Myocyte (in vitro differentiated cells): ENCODE measurements at regions not wholly inside any gene's neighbourhood (a gene's known extent, or its start where the extent isn't known, plus 50 kb on each side); places are given as distances from the start of the nearest gene placed in this dataset.
"Not testable (repeated sequence)": the region's sequence is repeated elsewhere in the genome, so short reads cannot be mapped to it uniquely, and the experiment has no call there.

Experiments
- DNase-seq: peaks from one replicate; pipeline ENCODE4 v3.0.0-alpha.2; 2012; ENCODE audit warnings: low read depth

DNA sequence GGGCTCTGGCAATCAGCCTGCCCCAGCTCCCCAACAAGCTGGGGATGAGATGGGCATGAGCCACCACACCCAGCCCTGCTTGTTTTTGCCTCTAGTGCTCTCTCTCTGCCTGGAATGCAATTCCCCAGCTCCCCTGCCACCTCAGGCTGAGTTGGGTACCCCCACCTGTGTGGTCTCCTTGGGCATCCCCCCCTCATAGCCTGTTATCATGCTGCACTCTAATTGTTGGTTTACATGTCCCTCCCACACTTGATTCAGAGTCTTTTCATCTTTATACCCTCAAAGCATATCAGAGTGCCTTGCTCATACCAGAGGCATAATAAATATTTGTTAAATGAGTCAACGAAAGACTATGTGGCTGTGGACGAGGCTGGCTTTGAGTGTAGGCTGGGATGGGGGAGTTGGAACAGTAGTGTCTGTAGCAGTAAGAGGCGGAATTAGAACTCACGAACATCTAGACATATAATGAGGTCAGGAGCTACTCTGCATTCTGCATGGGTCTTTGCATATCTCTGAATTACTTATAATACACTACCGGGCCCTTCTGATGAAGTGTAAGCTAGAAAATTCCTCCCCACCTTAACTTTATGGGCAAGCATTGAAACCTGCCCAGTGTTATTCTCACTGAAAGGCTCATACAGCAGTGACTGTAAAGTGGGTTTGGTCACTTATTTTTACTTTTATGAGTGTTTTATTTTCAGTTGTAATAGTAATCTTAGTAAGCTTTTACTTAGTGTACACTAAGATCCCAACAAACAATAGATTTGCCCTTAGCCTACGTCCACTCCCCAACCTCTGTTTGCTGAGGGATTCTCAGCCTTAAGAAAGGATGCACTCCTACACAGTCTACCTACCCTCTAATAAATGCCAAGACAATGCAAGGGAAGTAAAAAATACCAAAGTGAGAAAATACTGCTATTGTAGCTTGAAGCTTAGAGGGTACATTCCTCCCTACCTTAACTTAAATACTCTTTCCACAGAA lies 58.7 kb downstream of the EDN1 start:
- peak; percentile 70 for DNase-seq

DNA sequence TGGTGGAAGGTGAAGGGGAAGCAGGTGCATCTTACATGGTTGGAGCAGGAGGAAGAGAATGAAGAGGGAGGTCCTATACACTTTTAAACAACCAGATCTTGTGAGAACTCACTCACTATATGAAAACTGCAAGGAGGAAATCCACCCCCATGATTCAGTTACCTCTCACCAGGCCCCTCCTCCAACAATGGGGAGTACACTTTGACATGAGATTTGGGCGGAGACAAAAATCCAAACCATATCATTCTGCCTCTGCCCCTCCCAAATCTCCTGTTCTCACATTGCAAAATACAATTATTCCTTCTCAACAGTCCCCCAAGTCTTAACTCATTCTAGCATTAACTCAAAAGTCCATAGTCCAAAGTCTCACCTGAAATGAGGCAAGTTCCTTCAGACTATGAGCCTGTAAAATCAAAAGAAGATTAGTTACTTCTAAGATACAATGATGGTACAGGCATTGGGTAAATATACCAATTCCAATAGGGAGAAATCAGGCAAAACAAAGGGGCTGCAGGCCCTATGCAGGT lies 60.5 kb downstream of the EDN1 start:
- DNase-seq = no peak

DNA sequence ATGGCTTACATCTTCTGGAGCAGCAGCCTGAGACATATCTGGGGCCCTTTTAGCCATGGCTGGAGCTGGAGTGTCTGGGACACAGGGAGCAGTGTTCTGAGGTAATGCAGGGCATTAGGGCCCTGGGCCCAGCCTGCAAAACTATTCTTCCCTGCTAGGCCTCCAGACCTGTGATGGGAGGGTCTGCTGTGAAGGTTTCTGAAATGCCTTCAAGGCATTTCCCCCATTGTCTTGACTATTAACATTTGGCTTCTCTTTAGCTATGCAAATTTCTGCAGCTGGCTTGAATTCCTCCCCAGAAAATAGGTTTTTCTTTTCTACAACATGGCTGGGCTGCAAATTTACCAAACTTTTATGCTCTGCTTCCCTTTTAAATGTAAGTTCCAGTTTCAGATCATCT lies 61.5 kb downstream of the EDN1 start:
- DNase-seq = no peak

DNA sequence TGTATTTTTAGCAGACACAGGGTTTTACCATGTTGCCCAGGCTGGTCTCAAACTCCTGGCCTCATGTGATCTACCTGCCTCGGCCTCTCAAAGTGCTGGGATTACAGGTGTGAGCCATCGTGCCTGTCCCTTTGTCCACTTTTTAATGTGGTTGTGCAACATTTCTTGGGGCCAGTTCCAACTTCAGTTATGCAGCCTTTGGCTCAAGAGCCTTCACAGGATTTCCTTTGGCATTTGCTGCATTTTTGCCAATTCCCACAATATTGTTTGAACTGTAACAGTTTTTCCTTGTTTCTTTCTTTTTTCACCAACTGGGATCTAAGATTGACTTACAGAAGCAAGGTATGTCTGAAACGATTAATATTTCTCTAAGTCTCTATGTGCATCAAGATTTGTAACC lies 63.6 kb downstream of the EDN1 start:
- peak; percentile 6 for DNase-seq

DNA sequence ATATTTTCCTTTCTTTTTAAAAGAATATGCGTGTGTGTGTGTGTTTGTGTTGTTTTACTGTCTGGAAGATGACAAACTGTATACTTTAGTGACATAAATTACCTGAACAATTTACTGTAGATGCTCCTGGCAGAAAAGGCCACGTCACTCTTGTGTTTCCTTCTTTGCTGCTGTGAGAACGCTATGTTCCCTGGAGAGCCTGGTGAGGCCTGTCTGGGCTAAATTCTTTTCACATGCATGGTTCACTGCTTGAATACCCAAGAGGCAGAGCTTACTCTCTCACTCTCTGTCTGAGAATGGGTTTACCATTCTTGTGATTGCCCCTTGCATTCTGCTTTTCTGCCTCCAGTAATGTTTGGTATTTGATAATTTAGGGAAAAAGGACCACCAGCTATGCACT lies 64.3 kb downstream of the EDN1 start:
- DNase-seq = peak; percentile 63

DNA sequence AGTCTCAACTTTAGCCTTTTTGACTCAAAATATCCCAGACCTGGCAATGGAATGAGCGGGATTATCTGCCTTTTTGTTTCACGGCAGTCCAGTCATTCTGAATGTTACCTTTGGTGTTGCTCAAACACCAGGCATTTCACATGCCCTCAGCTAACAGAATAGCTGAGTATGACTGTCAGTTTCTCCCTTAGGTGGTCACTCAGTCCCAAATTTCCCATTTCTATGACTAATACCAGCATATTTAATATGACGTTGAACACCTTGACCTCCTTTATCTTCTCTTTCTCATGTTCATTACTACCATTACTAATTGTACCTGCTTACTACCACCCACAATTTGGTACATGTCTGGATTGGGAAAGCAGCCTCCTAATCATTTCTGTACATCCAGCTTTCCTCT lies 65.2 kb downstream of the EDN1 start:
- DNase-seq = no peak

DNA sequence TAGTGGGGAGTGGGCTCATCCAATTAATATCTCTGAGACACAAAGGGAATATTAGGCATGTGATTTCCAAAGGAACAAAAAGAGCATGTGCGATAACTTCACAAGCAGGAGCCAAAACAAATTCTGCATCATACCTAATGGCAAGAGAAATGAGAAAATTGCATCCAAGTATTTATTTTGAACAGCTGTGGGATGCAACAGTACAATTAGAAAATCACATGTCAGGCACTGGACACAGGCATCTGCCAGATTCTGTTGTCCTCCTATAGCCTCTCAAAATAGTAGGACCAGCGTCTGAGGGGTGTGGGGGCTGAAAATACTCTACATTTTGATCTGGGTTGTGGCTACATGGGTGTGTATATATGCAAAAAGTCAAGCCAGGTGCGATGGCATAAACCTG lies 66.3 kb downstream of the EDN1 start:
- DNase-seq = no peak

DNA sequence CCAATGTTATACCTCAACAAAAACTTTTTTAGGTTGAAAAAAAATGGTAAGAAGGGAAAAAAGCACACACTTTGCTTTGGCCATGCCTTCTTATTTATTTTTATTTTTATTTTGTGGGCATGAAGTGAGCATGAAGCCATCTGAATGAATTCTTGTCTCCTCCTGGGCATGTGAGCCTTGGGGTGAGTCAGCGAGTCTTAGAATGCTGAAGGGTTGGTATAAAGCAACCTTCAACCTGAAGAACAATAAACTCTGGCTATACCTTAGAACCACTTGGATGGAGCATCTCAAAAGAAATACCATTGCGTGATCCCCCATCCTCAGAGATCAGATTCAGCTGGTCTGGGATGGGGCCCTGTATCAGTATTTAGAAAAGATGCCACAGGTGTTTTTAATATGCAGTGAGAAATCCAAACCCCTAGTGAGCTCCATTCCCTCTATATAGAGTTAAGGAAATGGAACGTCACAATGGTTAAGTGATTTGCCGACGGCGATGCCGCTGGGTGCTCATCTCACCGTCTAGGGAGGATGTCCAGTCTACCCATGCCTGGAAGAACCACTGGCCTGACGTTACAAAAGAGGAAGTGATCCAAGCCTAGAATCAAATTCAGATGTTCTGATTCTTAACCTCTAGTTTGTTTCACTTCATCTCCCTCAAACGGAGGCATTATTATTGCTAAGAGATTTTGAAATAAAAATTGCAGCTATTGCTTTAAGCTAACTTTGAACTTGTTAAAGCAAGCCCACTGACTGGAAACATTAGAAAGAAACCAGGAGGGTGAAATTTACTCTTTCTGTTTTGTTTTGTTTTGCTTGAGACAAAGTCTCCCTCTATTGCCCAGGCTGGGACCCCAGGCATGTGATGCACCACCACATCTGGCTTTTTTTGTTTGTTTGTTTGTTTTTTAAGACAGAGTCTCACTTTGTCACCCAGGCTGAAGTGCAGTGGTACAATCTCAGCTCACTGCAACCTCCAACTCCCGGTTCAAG lies 67.1 kb downstream of the EDN1 start:
- DNase-seq = no peak

DNA sequence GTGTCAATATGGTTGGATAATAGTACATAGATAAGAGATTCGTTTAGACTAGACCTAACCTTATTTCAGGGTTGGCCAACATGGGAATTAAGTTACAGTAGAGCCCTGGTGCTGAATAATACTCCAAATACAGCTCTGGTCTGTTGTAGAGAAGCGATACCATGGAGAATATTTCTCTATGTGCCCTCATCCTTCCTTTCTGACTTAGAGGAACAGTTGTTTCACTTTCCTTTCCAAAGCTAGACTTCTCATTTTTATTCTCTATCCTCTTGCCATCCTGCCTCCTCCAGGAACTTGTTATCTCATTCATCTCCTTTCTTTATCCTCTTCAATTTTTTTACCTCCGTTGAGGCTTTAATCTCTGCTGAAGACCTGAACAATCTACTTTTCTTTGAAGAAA lies 68.9 kb downstream of the EDN1 start:
- DNase-seq = no peak

DNA sequence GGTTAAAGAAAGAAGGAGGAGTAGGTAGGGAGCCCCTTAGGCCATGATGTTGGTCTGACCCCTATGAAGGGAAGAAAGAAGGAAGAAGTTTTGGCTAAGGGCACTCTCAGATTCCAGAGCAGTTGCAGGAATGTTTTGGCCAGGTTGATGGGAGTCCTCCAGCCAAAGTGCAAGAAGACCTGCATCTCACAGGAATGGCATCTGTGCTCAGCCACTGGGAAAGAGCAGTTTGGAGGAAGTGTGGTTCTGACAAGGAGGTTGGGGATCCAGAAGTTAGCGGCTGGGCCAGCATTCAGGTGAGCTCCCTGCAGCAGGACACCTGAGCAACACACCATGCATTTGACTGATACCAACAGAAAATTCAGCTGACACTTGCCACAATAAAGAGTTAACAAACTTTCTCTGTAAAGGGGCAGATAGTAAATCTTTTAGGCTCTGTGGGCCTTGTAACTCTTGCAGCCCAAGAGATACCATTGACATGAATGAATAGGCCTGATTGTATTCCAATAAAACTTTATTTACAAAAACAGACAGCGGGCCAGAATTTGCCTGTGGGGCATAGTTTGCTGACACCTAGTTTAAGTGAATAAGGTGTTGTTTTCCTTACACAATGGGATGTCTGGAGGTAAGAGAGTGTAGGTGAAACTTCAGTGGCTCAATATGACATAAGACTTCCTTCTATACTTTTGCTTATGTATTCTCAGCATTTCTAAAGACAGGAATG lies 71.0 kb downstream of the EDN1 start:
- DNase-seq = no peak

DNA sequence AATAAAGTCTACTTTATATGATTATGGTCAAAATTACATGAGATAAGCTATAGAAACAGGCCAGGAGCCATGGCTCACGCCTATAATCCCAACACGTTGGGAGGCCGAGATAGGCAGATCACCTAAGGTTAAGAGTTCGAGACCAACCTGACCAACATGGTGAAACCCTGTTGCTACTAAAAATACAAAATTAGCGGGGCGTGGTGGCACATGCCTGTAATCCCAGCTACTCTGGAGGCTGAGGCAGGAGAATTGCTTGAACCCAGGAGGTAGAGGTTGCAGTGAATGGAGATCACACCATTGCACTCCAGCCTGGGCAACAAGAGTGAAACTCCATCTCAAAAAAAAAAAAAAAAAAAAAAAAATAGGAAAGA lies 73.1 kb downstream of the EDN1 start:
- not testable (repeated sequence) for DNase-seq

DNA sequence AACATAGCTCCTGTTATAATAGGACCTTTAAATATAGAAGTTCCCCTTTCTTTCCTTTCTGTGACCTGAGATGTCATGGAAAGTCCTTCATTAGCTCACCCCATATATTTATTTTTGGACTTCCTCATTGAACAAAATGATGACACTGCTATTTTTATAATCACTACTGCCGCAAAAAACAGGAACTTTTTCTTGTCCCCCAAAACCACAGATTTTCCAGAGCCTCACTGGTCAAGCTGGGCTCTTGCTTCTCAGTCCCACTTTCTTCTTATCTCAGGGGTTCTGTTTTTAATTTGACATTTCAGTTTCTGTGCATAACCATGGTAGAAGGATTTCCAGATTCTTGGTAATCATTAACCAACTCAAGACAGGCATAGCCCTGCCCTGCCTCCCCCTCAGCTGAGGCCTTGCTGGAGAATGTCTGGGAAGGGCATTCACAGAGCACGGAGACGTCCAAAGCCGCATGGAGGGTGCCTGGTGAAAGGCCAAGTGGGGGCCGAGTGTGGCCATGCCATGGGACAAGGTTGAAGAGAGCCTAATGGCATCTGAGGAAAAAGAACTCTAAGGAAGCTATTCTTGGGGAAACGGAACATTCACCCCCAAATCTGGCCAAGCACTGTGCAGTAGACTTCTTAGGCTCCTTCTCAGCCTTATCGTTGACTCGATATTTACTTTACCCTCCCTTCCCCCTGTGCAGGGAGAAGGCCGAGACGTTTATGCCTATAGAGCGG lies 73.7 kb downstream of the EDN1 start:
- no peak for DNase-seq

DNA sequence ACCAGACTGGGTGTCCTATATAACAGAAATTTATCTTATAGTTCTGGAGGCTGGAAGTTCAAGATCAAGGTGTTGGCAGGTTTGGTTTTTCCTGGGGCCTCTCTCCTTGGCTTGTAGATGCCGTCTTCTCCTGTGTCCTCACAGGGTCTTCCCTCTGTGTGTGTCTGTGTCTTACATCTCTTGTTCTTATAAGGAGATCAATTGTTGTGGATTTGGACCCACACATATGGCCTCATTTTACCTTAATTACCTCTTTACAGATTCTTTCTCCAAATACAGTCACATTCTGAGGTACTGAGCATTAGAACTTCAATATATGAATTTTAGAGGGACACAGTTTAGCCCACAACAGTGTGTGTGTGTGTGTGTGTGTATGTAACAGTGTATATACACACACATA lies 74.5 kb downstream of the EDN1 start:
- DNase-seq = no peak

DNA sequence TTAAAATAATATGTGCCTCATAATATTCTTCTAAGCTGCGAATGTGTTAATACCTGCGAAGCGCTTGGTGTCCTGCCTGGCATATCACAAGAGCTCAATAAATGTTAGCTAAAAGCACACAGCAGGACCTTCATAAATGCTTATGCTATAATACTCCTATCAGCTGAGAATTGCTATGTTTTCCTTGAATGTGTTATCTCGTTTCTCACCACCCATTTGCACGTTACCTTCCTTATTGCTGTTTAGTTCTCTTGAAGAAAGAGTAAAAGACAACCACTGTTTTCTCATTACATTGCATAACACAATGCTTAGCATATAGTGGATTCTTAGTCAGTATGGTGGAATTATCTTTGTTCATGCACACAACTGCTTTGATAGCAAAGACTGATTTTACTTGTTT lies 76.6 kb downstream of the EDN1 start:
- no peak for DNase-seq

DNA sequence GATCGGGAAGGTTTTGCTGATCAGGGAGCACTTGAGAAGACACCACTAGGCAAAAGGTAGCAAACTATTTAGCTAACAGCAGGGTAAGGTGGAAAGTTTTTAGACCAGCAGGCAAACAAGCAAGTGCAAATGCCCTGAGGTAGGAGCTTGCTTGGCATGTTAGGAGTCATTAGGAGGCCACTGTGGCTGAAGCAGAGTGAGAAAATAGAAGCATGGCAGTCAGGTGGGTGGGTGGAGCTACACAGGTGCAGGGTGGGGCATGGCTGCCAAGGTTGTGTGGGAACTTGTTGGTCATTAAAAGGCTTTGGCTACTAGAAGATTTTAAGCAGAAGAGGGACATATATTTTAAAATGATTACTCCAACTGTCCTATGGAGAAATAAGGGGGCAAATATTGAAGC lies 77.3 kb downstream of the EDN1 start:
- no peak for DNase-seq

DNA sequence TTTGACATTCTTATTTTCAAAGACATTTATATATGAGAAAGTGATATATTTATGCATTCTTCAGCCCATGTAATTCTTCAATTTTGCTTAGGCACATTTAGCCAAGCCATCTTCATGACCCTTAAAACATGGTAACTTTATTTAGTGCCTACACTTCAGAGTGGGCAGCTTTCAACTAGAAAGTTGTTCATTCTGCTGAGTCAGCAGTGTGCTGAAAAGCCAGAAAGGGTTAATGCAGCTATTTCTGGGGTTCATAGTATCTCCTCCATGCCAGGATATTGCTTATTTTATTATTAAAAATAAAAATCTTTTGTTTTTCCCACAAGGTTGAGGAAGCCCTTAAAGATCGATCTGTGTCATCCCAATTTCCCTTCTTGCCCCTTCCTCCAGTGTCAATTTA lies 79.2 kb downstream of the EDN1 start:
- DNase-seq = no peak

DNA sequence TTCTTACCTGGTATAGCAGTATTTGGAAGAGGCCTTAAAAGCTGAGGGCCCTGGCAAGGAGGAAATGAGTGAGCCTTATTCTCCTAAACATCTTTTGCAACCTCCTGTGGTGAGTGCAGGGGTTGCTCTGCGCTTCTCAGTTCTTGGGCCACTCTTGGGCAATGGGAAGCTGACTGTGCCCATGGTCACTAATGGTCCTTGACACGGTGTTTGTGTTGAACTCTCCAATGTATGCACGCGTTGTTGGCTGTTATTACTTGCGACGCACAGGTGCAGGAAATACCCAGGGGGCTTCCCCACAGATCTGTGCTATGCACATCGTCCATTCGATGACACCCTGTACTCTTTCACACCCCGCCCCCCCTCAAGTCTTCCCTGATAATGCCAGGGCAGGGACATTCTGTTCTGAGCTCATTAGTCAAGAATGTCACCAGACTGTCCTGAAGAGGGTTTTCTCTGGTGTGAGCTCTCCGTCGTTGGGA lies 79.7 kb downstream of the EDN1 start:
- DNase-seq = no peak

DNA sequence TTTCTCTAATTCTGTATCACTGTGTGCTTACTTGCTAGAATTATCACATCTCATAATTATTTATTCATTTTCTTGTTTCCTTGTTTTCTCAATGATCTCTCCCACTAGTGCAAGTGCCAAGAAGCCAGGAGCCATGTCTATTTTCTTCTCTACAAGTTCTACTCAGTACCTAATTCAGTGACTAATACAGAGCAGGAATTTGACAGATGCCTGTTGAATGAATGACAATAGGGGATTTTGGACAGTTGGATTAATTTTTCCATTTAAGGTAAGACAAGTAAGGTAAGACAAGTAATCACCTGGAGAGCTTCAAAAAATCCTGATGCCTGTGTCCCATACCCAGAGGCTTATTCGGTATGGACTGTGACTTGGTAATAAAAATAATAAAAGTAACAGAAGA lies 81.0 kb downstream of the EDN1 start:
- no peak for DNase-seq

DNA sequence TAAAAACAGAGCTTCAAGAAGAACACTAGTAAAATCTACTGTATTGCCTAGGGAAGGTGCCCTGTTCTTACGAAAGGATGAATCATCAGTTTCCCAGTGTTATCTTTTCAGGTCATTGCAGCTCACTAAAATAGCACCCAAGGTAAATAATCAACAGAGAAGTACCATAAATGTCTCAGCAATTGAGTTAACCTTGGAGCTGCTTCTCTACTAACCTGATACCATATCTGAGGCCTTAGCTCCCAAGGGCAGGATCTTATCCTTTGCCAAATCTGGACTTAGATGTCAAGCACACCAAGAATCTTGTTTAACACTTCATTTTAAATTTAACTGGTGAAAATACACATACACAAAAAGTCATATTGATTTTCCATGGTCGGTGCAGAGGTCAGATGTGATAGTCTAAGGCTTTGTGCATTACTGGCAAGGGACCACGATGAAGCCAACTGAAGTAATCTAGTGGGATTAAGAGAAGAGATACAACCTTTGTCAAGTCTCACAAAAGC lies 81.5 kb downstream of the EDN1 start:
- DNase-seq = no peak

DNA sequence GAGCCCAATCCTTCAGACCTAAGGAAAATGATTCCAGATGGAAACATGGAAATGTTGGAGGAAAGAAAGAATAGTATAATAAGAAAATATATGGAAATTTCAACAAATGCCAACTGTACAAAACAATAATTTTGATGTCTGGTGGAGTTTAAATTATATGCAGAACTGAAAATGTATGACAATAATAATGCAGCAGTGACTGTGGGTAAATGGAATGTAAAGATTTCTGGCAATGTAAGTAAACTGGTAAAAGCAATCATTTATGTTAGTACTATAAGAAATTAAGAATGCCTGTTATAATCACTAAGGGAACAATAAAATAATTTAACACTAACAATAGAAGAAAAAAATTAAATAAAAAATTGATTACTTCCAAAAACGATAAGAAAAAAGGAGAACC lies 89.0 kb downstream of the EDN1 start:
- DNase-seq = no peak
